HCT116 (cell line): ENCODE measurements at regions not wholly inside any gene's neighbourhood (a gene's known extent, or its start where the extent isn't known, plus 50 kb on each side); places are given as distances from the start of the nearest gene placed in this dataset.
A peak's percentile ranks its signal among the peaks of the same experiment; 100 is the strongest.

Source experiments
- ATAC-seq: fragments of 200-7000 bp; cut with Tn5 transposase; 2 replicates; pipeline ENCODE4 v1.9.1; 2020; ENCODE audit warnings: mild to moderate bottlenecking, moderate library complexity
- BruUV-seq: library from RNA; stranded (reverse); fragments of 400-500 nt; replicated peaks from 2 replicates; lab custom pipeline; 2021; lab: Mats Ljungman, UMichigan
- CTCF ChIA-PET: fragments of 300-600 bp; sonication (Branson Sonifier 250); formaldehyde crosslinking; loops from one replicate; lab custom pipeline; 2021; ENCODE audit warnings: antibody characterized with exemption; lab: Charles Lee
- POLR2A ChIA-PET: fragments of 300-600, 350-600 bp; sonication (Branson Sonifier 250); formaldehyde crosslinking; loops from one replicate; lab custom pipeline; 2021; ENCODE audit warnings: antibody characterized with exemption; lab: Charles Lee
- RAD21 ChIA-PET, 2 experiments: fragments of 300-600 bp; sonication (Branson Sonifier 250); formaldehyde crosslinking; loops; one replicate each; lab custom pipeline; 2023; ENCODE audit warnings: low total read pairs in 2 of 2; ENCODE audit not compliant: uncharacterized antibody in 2 of 2, unreplicated experiment in 2 of 2, low non-redundant PET in 1 of 2; lab: Charles Lee
- DNase-seq: peaks from one replicate; pipeline ENCODE4 v3.0.0-alpha.2; 2010; ENCODE audit warnings: low read depth, low spot score
- H2AFZ ChIP-seq: fragments of 200-600 bp; shearing (Covaris generic), sonication (generic); 2 replicates; pipeline ENCODE4 v1.6.1; 2017; ENCODE audit warnings: low read depth, mixed run types, mixed read lengths, antibody characterized with exemption, low read length; ENCODE audit not compliant: poor library complexity, severe bottlenecking
- H3K27ac ChIP-seq: 2 replicates; pipeline ENCODE4 v1.5.1; 2012; ENCODE audit warnings: low read depth, low read length
- H3K27me3 ChIP-seq: fragments of 200-600 bp; sonication (generic); 2 replicates; pipeline ENCODE4 v1.6.1; 2016; ENCODE audit warnings: mixed run types, low read length, mixed read lengths; ENCODE audit not compliant: insufficient read depth
- H3K36me3 ChIP-seq, 2 experiments: fragments of 200-500 bp in 1 of 2; fragments of 200-600 bp in 1 of 2; sonication (Bioruptor generic) in 1 of 2; sonication (generic) in 1 of 2; 2 replicates each; pipeline versions ENCODE4 v1.5.1 to v1.6.1; 2014 to 2016; ENCODE audit warnings: low read length in 2 of 2, inconsistent platforms in 1 of 2, mixed read lengths in 1 of 2, mixed run types in 1 of 2; ENCODE audit not compliant: insufficient read depth in 2 of 2, control insufficient read depth in 1 of 2
- H3K4me1 ChIP-seq, 2 experiments: fragments of 200-600 bp in 1 of 2; sonication (generic) in 1 of 2; 2 replicates each; pipeline versions ENCODE4 v1.5.1 to v1.6.1; 2012 to 2017; ENCODE audit warnings: low read length in 2 of 2, inconsistent platforms in 1 of 2, mild to moderate bottlenecking in 1 of 2, mixed read lengths in 1 of 2, mixed run types in 1 of 2, moderate library complexity in 1 of 2; ENCODE audit not compliant: insufficient read depth in 2 of 2, control insufficient read depth in 1 of 2
- H3K4me2 ChIP-seq: fragments of 200-600 bp; sonication (generic); 2 replicates; pipeline ENCODE4 v1.6.1; 2017; ENCODE audit warnings: mixed run types, low read length, mixed read lengths
- H3K4me3 ChIP-seq, 2 experiments: fragments of 200-600 bp in 1 of 2; sonication (generic) in 1 of 2; replicated peaks in 1 of 2; 2 replicates each; pipeline ENCODE4 v1.5.1; 2011 to 2016; ENCODE audit warnings: low read length in 2 of 2, control low read depth in 1 of 2, low read depth in 1 of 2, mild to moderate bottlenecking in 1 of 2, mixed read lengths in 1 of 2, mixed run types in 1 of 2
- H3K79me2 ChIP-seq: fragments of 200-600 bp; sonication (generic); 2 replicates; pipeline ENCODE4 v1.6.1; 2017; ENCODE audit warnings: mild to moderate bottlenecking, mixed run types, low read length, moderate library complexity, mixed read lengths; ENCODE audit not compliant: insufficient read depth
- H3K9ac ChIP-seq: fragments of 200-600 bp; sonication (generic); 2 replicates; pipeline ENCODE4 v1.6.1; 2016; ENCODE audit warnings: low read length, mixed read lengths
- H3K9me2 ChIP-seq: fragments of 200-600 bp; sonication (generic), shearing (Covaris generic); 2 replicates; pipeline ENCODE4 v1.6.1; 2017; ENCODE audit warnings: mixed run types, mild to moderate bottlenecking, moderate library complexity; ENCODE audit not compliant: insufficient read depth
- H3K9me3 ChIP-seq, 2 experiments: fragments of 200-500 bp in 1 of 2; fragments of 200-600 bp in 1 of 2; sonication (Bioruptor generic) in 1 of 2; sonication (generic) in 1 of 2; 2 replicates each; pipeline ENCODE4 v1.6.1; 2014 to 2017; ENCODE audit warnings: low read length in 2 of 2, mixed read lengths in 2 of 2, inconsistent platforms in 1 of 2, low read depth in 1 of 2, mild to moderate bottlenecking in 1 of 2, mixed run types in 1 of 2, moderate library complexity in 1 of 2; ENCODE audit not compliant: control insufficient read depth in 1 of 2, insufficient read depth in 1 of 2
- H4K20me1 ChIP-seq: fragments of 200-600 bp; sonication (generic), shearing (Covaris generic); 2 replicates; pipeline ENCODE4 v1.6.1; 2017; ENCODE audit warnings: mixed run types, mild to moderate bottlenecking, moderate library complexity; ENCODE audit not compliant: insufficient read depth
- CBX3 ChIP-seq: IDR thresholded peaks from 2 replicates; pipeline ENCODE4 v1.6.1; 2012; ENCODE audit warnings: low read depth
- CEBPB ChIP-seq: IDR thresholded peaks from 2 replicates; pipeline ENCODE4 v1.6.1; 2012; ENCODE audit warnings: low read depth
- JUND ChIP-seq: IDR thresholded peaks from 2 replicates; pipeline ENCODE4 v1.6.1; 2012
- POLR2A ChIP-seq: IDR thresholded peaks from 2 replicates; pipeline ENCODE4 v1.7.0; 2011; ENCODE audit warnings: borderline replicate concordance; ENCODE audit not compliant: insufficient read depth, insufficient read length; ENCODE audit errors: extremely low read depth
- ZFX ChIP-seq: fragments of 450-650 bp; IDR thresholded peaks from 2 replicates; pipeline ENCODE4 v1.6.1; 2017
- intact Hi-C: fragments of 100-400 bp; cut with micrococcal nuclease; formaldehyde crosslinking; loops from 2 replicates; pipeline ENCODE4 v1.10.0; 2022
- TF ChIP-seq, protein P1 (sequence below): IDR thresholded peaks from 2 replicates; pipeline ENCODE4 v1.6.1; 2012
- TF ChIP-seq, protein P2 (sequence below): IDR thresholded peaks from 2 replicates; pipeline ENCODE4 v1.6.1; 2012; ENCODE audit warnings: low read depth

DNA sequence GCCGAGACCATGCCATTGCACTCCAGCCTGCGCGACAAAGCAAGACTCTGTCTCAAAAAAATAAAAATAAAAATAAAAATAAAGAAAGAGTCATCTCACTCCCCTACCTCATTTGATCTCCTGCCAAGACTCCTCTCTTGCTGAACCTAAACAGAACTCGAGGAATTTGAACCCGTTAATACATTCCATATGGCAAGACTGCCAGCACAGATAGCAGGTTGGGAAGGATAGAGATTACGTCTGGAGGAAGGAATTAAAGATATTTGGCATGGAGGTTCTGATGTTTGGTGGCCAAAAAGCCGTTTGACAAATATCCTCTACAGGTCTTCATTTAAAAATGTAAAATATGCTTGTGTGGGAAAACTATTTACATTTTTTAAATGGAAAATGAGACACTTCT is 549.6 kb downstream of the HTR7 start:
- Histone ChIP-seq H4K20me1 (no peaks in the 10 kb centered on the region), H2AFZ (no peak overlapping the region), H3K27me3 (no peaks in the 10 kb centered on the region), H3K9ac (no peak overlapping the region), H3K9me2 (no peaks in the 10 kb centered on the region), H3K9me3 (no peaks in the 10 kb centered on the region; a peak in 1 of 4 replicates), H3K4me3 (no peak overlapping the region), H3K36me3 (peaks cover 0 to 12% of the 10 kb centered on the region in 2 experiments; a peak in 2 of 4 replicates), H3K4me2 (no peak overlapping the region), H3K79me2 (no peaks in the 10 kb centered on the region), H3K4me1 (peaks cover 39 to 44% of the 10 kb centered on the region in 2 experiments), H3K27ac (peak overlapping the region; percentile 76; the same call in 1 of the 2 replicates)
- intact Hi-C loops = no loop called here
- CTCF ChIA-PET = no interaction called here
- TF ChIP-seq JUND (no peak), POLR2A (no peak), CBX3 (no peak), CEBPB (no peak), ZFX (no peak)
- TF ChIP-seq, protein P1, sequence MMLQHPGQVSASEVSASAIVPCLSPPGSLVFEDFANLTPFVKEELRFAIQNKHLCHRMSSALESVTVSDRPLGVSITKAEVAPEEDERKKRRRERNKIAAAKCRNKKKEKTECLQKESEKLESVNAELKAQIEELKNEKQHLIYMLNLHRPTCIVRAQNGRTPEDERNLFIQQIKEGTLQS = no peak
- TF ChIP-seq, protein P2, sequence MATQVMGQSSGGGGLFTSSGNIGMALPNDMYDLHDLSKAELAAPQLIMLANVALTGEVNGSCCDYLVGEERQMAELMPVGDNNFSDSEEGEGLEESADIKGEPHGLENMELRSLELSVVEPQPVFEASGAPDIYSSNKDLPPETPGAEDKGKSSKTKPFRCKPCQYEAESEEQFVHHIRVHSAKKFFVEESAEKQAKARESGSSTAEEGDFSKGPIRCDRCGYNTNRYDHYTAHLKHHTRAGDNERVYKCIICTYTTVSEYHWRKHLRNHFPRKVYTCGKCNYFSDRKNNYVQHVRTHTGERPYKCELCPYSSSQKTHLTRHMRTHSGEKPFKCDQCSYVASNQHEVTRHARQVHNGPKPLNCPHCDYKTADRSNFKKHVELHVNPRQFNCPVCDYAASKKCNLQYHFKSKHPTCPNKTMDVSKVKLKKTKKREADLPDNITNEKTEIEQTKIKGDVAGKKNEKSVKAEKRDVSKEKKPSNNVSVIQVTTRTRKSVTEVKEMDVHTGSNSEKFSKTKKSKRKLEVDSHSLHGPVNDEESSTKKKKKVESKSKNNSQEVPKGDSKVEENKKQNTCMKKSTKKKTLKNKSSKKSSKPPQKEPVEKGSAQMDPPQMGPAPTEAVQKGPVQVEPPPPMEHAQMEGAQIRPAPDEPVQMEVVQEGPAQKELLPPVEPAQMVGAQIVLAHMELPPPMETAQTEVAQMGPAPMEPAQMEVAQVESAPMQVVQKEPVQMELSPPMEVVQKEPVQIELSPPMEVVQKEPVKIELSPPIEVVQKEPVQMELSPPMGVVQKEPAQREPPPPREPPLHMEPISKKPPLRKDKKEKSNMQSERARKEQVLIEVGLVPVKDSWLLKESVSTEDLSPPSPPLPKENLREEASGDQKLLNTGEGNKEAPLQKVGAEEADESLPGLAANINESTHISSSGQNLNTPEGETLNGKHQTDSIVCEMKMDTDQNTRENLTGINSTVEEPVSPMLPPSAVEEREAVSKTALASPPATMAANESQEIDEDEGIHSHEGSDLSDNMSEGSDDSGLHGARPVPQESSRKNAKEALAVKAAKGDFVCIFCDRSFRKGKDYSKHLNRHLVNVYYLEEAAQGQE = no peak
- no peak for DNase-seq
- POLR2A ChIA-PET = no interaction called here
- ATAC-seq = no peak
- RAD21 ChIA-PET = no interaction called here
- no TSS peak for BruUV-seq
